PC-3 (cell line): ENCODE measurements at regions not wholly inside any gene's neighbourhood (a gene's known extent, or its start where the extent isn't known, plus 50 kb on each side); places are given as distances from the start of the nearest gene placed in this dataset.

ENCODE experiments used
- ATAC-seq: fragments of 200-7000 bp; cut with Tn5 transposase; 2 replicates; pipeline ENCODE4 v1.9.1; 2020; ENCODE audit warnings: mild to moderate bottlenecking, moderate library complexity
- BruUV-seq: library from RNA; stranded (reverse); fragments of 400-500 nt; replicated peaks from 2 replicates; lab custom pipeline; 2021; lab: Mats Ljungman, UMichigan
- CTCF ChIA-PET: fragments of 300-600 bp; sonication (Branson Sonifier 250); formaldehyde crosslinking; loops from one replicate; lab custom pipeline; 2022; ENCODE audit warnings: antibody characterized with exemption; lab: Charles Lee
- POLR2A ChIA-PET: fragments of 300-600 bp; sonication (Branson Sonifier 250); formaldehyde crosslinking; loops from one replicate; lab custom pipeline; 2022; ENCODE audit warnings: antibody characterized with exemption; ENCODE audit not compliant: unreplicated experiment; lab: Charles Lee
- DNase-seq: peaks from one replicate; pipeline ENCODE4 v3.0.0-alpha.2; 2015
- H2AFZ ChIP-seq: fragments of 300-600 bp; sonication (generic); 2 replicates; pipeline ENCODE4 v1.6.0; 2016; ENCODE audit warnings: antibody characterized with exemption, low read length
- H3F3A ChIP-seq: fragments of 300-600 bp; sonication (generic); one replicate; pipeline ENCODE4 v1.6.0; 2017; ENCODE audit warnings: antibody characterized with exemption, low read length, control low read depth, mild to moderate bottlenecking; ENCODE audit not compliant: unreplicated experiment
- H3K27ac ChIP-seq: fragments of 300-600 bp; sonication (generic); 2 replicates; pipeline ENCODE4 v1.5.1; 2016; ENCODE audit warnings: mild to moderate bottlenecking, low read length
- H3K27me3 ChIP-seq: fragments of 300-600 bp; sonication (generic); 2 replicates; pipeline ENCODE4 v1.6.1; 2016; ENCODE audit warnings: low read length, mixed read lengths
- H3K36me3 ChIP-seq: fragments of 300-600 bp; sonication (generic); 2 replicates; pipeline ENCODE4 v1.6.1; 2016; ENCODE audit warnings: low read depth, mixed run types, low read length, mixed read lengths
- H3K4me1 ChIP-seq: fragments of 300-600 bp; sonication (generic); 2 replicates; pipeline ENCODE4 v1.5.1; 2016; ENCODE audit warnings: low read length; ENCODE audit not compliant: insufficient read depth
- H3K4me2 ChIP-seq: fragments of 300-600 bp; sonication (generic); 2 replicates; pipeline ENCODE4 v1.6.0; 2016; ENCODE audit warnings: low read length
- H3K4me3 ChIP-seq: fragments of 300-600 bp; sonication (generic); 2 replicates; pipeline ENCODE4 v1.5.1; 2016; ENCODE audit warnings: mild to moderate bottlenecking, low read length, mixed read lengths
- H3K79me2 ChIP-seq: fragments of 300-600 bp; sonication (generic); 2 replicates; pipeline ENCODE4 v1.6.1; 2017; ENCODE audit warnings: low read length, mixed read lengths
- H3K9ac ChIP-seq: fragments of 300-600 bp; sonication (generic); 2 replicates; pipeline ENCODE4 v1.6.0; 2016; ENCODE audit warnings: mild to moderate bottlenecking, low read length
- H3K9me2 ChIP-seq: fragments of 300-600 bp; sonication (generic); replicated peaks from 2 replicates; pipeline ENCODE4 v1.6.1; 2016; ENCODE audit warnings: mixed run types, low read length, mixed read lengths
- H3K9me3 ChIP-seq: fragments of 300-600 bp; sonication (generic); 2 replicates; pipeline ENCODE4 v1.6.1; 2016; ENCODE audit warnings: low read length, mixed read lengths
- H4K20me1 ChIP-seq: fragments of 300-600 bp; sonication (generic); 2 replicates; pipeline ENCODE4 v1.6.1; 2016; ENCODE audit warnings: low read length, mixed read lengths
- CTCF ChIP-seq: fragments of 300-600 bp; sonication (generic); conservative IDR thresholded peaks from 2 replicates; pipeline ENCODE4 v1.5.1; 2017; ENCODE audit warnings: antibody characterized with exemption, low read depth, mild to moderate bottlenecking, low read length
- EZH2 ChIP-seq: fragments of 300-600 bp; sonication (generic); IDR thresholded peaks from one replicate; pipeline ENCODE4 v1.6.1; 2017; ENCODE audit warnings: antibody characterized with exemption, mild to moderate bottlenecking, low read length; ENCODE audit not compliant: unreplicated experiment
- EZH2phosphoT487 ChIP-seq: fragments of 300-600 bp; sonication (generic); IDR thresholded peaks from 2 replicates; pipeline ENCODE4 v1.6.1; 2018; ENCODE audit warnings: mild to moderate bottlenecking, antibody characterized with exemption, low read length, borderline replicate concordance
- intact Hi-C: fragments of 100-400 bp; cut with micrococcal nuclease; formaldehyde crosslinking; loops from 2 replicates; pipeline ENCODE4 v1.9.0; 2023

- no peaks in the 10 kb centered on the region for H3F3A ChIP-seq
- no peaks in the 10 kb centered on the region for H3K36me3 ChIP-seq
- no peaks in the 10 kb centered on the region for H3K27me3 ChIP-seq
- CTCF ChIA-PET, result no interaction called here
- H3K9ac ChIP-seq, result no peak overlapping the region
- POLR2A ChIA-PET, result no interaction called here
- intact Hi-C loops, result no loop called here
- H3K9me3 ChIP-seq, result no peaks in the 10 kb centered on the region
- no peaks in the 10 kb centered on the region for H3K79me2 ChIP-seq
- no TSS peak for BruUV-seq
- no peak for TF ChIP-seq EZH2
- ATAC-seq (no peak), DNase-seq (no peak)
- 0 out of 2 replicates have a peak, but pooled peaks cover 2% of the 10 kb centered on the region for H3K4me1 ChIP-seq
- no peak overlapping the region for H3K4me2 ChIP-seq
- no peak overlapping the region for H3K27ac ChIP-seq
- H2AFZ ChIP-seq, result no peak overlapping the region
- no peak overlapping the region for H3K4me3 ChIP-seq
- no peaks in the 10 kb centered on the region for H3K9me2 ChIP-seq
- H4K20me1 ChIP-seq, result no peaks in the 10 kb centered on the region
Observed at GRCh38 chr6:14194976-14195375, 77.4 kb downstream of the CD83 start.

GRCh38 chr6:14196026-14196425 lies 78.5 kb downstream of the CD83 start:
- Histone ChIP-seq H3F3A (no peaks in the 10 kb centered on the region), H3K9me2 (no peaks in the 10 kb centered on the region), H2AFZ (no peak overlapping the region), H4K20me1 (no peaks in the 10 kb centered on the region), H3K36me3 (no peaks in the 10 kb centered on the region), H3K4me3 (no peak overlapping the region), H3K4me2 (no peak overlapping the region), H3K79me2 (no peaks in the 10 kb centered on the region), H3K9me3 (no peaks in the 10 kb centered on the region; the same call in 1 of the 2 replicates), H3K27ac (no peak overlapping the region), H3K4me1 (0 out of 2 replicates have a peak, but pooled peaks cover 6% of the 10 kb centered on the region), H3K27me3 (no peaks in the 10 kb centered on the region), H3K9ac (no peak overlapping the region)
- ChIA-PET CTCF (no interaction called here), POLR2A (no interaction called here)
- intact Hi-C loops, result no loop called here
- no peak for TF ChIP-seq CTCF
- ATAC-seq, result no peak
- BruUV-seq, result no TSS peak
- DNase-seq, result no peak

- no TSS peak for BruUV-seq
- no peak for ATAC-seq
- intact Hi-C loops, result no loop called here
- Histone ChIP-seq H3K27ac (no peak overlapping the region), H3K4me3 (no peak overlapping the region), H3K9me2 (no peaks in the 10 kb centered on the region), H3K79me2 (no peaks in the 10 kb centered on the region), H3K9ac (no peak overlapping the region), H3F3A (no peaks in the 10 kb centered on the region), H3K4me1 (0 out of 2 replicates have a peak, but pooled peaks cover 6% of the 10 kb centered on the region), H3K27me3 (no peaks in the 10 kb centered on the region), H3K4me2 (no peak overlapping the region), H4K20me1 (no peaks in the 10 kb centered on the region), H3K9me3 (no peaks in the 10 kb centered on the region; the same call in 1 of the 2 replicates), H2AFZ (no peak overlapping the region), H3K36me3 (no peaks in the 10 kb centered on the region)
- ChIA-PET CTCF (interaction anchor here (0.6 kb wide), 1 partner anchor 46 kb away, joined by 3 read pairs; no protein-coding TSS in a partner anchor), POLR2A (no interaction called here)
- TF ChIP-seq CTCF, result no peak
- TF ChIP-seq EZH2, result no peak
- TF ChIP-seq EZH2phosphoT487, result no peak
- no peak for DNase-seq
Observed at GRCh38 chr6:14197118-14197517, 79.5 kb downstream of the CD83 start.
